Trophoblast cell (in vitro differentiated cells and primary cell): ENCODE measurements at regions not wholly inside any gene's neighbourhood (a gene's known extent, or its start where the extent isn't known, plus 50 kb on each side); places are given as distances from the start of the nearest gene placed in this dataset.
"Not testable (repeated sequence)": the region's sequence is repeated elsewhere in the genome, so short reads cannot be mapped to it uniquely, and the experiment has no call there.

Experiments used
- DNase-seq, 2 donors: peaks; one replicate each; pipeline ENCODE4 v3.0.0-alpha.2; 2016
- H2AFZ ChIP-seq: 2 replicates; pipeline ENCODE4 v1.6.1; 2013; ENCODE audit warnings: low read length, moderate library complexity, mild to moderate bottlenecking; ENCODE audit not compliant: insufficient read depth, poor library complexity
- H2AK5ac ChIP-seq: 2 replicates; pipeline ENCODE4 v1.6.1; 2013; ENCODE audit warnings: mild to moderate bottlenecking, low read length
- H2BK120ac ChIP-seq: 2 replicates; pipeline ENCODE4 v1.6.1; 2013; ENCODE audit warnings: low read length, mild to moderate bottlenecking, moderate library complexity; ENCODE audit not compliant: insufficient read depth, poor library complexity
- H2BK12ac ChIP-seq: 2 replicates; pipeline ENCODE4 v1.6.1; 2013; ENCODE audit warnings: mild to moderate bottlenecking, low read length, moderate library complexity
- H2BK5ac ChIP-seq: 2 replicates; pipeline ENCODE4 v1.6.1; 2013; ENCODE audit warnings: low read length, low read depth, moderate library complexity, mild to moderate bottlenecking; ENCODE audit not compliant: poor library complexity
- H3K14ac ChIP-seq: 2 replicates; pipeline ENCODE4 v1.6.1; 2013; ENCODE audit warnings: mild to moderate bottlenecking, low read length
- H3K18ac ChIP-seq: 2 replicates; pipeline ENCODE4 v1.6.1; 2013; ENCODE audit warnings: mild to moderate bottlenecking, low read length
- H3K23ac ChIP-seq: 2 replicates; pipeline ENCODE4 v1.6.1; 2013; ENCODE audit warnings: low read length
- H3K27ac ChIP-seq: 2 replicates; pipeline ENCODE4 v1.5.1; 2013; ENCODE audit warnings: low read depth, mild to moderate bottlenecking, inconsistent platforms, low read length, moderate library complexity
- H3K27me3 ChIP-seq: 2 replicates; pipeline ENCODE4 v1.6.1; 2013; ENCODE audit warnings: inconsistent platforms, mild to moderate bottlenecking, low read length, moderate library complexity; ENCODE audit not compliant: insufficient read depth
- H3K36me3 ChIP-seq, 2 experiments: 1 replicate in 1 of 2; 2 replicates in 1 of 2; pipeline ENCODE4 v1.6.1; 2013; ENCODE audit warnings: low read length in 2 of 2, mild to moderate bottlenecking in 2 of 2, moderate library complexity in 1 of 2; ENCODE audit not compliant: insufficient read depth in 2 of 2, control insufficient read depth in 1 of 2
- H3K4ac ChIP-seq: 2 replicates; pipeline ENCODE4 v1.6.1; 2013; ENCODE audit warnings: low read depth, mild to moderate bottlenecking, low read length, moderate library complexity
- H3K4me1 ChIP-seq, 2 experiments: 1 replicate in 1 of 2; 2 replicates in 1 of 2; pipeline ENCODE4 v1.6.1; 2013; ENCODE audit warnings: low read length in 2 of 2, mild to moderate bottlenecking in 2 of 2, moderate library complexity in 1 of 2; ENCODE audit not compliant: insufficient read depth in 2 of 2, control insufficient read depth in 1 of 2
- H3K4me2 ChIP-seq: 2 replicates; pipeline ENCODE4 v1.6.1; 2013; ENCODE audit warnings: inconsistent platforms, mild to moderate bottlenecking, low read length, moderate library complexity
- H3K4me3 ChIP-seq: 2 replicates; pipeline ENCODE4 v1.5.1; 2013; ENCODE audit warnings: mild to moderate bottlenecking, low read depth, low read length, inconsistent platforms
- H3K79me1 ChIP-seq: one replicate; pipeline ENCODE4 v1.6.1; 2013; ENCODE audit warnings: low read length
- H3K79me2 ChIP-seq: 2 replicates; pipeline ENCODE4 v1.6.1; 2013; ENCODE audit warnings: low read length, mild to moderate bottlenecking; ENCODE audit not compliant: control insufficient read depth, insufficient read depth, poor library complexity
- H3K9ac ChIP-seq: 2 replicates; pipeline ENCODE4 v1.6.1; 2013; ENCODE audit warnings: mild to moderate bottlenecking, low read length
- H3K9me3 ChIP-seq: 2 replicates; pipeline ENCODE4 v1.6.1; 2013; ENCODE audit warnings: low read depth, mild to moderate bottlenecking, control low read depth, inconsistent platforms, low read length; ENCODE audit not compliant: insufficient read depth
- H4K12ac ChIP-seq: 2 replicates; pipeline ENCODE4 v1.6.1; 2013; ENCODE audit warnings: low read depth, mild to moderate bottlenecking, low read length, moderate library complexity
- H4K8ac ChIP-seq: 2 replicates; pipeline ENCODE4 v1.6.1; 2013; ENCODE audit warnings: low read depth, mild to moderate bottlenecking, low read length, moderate library complexity
- H4K91ac ChIP-seq: one replicate; pipeline ENCODE4 v1.6.1; 2013; ENCODE audit warnings: low read depth, mild to moderate bottlenecking, low read length, moderate library complexity
- WGBS: extraction: QIAGEN DNeasy Blood & Tissue Kit; methylation state at CpG from one replicate; pipeline ENCODE4 v1.1.7; 2013; ENCODE audit warnings: missing lambda C conversion rate; ENCODE audit not compliant: insufficient read length, insufficient coverage; ENCODE audit errors: extremely low coverage; 5-methylcytosine and 5-hydroxymethylcytosine counted together

DNA sequence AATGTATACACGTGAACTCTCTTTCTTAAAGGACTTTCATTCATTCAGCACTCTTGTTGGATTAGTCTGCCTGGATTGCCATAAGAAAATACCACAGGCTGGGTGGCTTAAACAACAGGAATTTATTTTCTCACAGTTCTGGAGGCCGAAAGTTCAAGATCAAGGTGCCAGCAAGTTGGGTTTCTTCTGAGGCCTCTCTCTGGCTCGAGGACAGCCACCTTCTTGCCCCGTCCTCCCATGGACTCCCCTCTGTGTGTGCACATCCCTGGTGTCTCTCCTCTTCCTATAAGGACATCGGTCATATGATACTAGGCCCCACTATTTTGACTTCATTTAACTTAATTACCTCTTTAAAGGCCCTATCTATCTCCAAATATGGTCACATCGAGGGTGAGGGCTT is 110.4 kb upstream of the BMPER start:
- H3K23ac ChIP-seq, result no peak overlapping the region
- no peak overlapping the region for H3K4ac ChIP-seq
- no peak overlapping the region for H3K9ac ChIP-seq
- H2BK5ac ChIP-seq, result no peak overlapping the region
- H3K4me3 ChIP-seq, result no peak overlapping the region
- no peak overlapping the region for H3K4me2 ChIP-seq
- no CpG with 5 or more reads among the region's 6 CpGs for WGBS
- no peak overlapping the region for H4K8ac ChIP-seq
- H3K27ac ChIP-seq, result no peak overlapping the region
- H3K9me3 ChIP-seq, result peaks cover 3% of the 10 kb centered on the region
- H2AK5ac ChIP-seq, result no peak overlapping the region
- no peaks in the 10 kb centered on the region for H3K36me3 ChIP-seq
- no peak overlapping the region for H4K91ac ChIP-seq
- no peak overlapping the region for H3K14ac ChIP-seq
- no peak overlapping the region for H2BK12ac ChIP-seq
- no peak overlapping the region for H2AFZ ChIP-seq
- H3K18ac ChIP-seq, result no peak overlapping the region
- H3K27me3 ChIP-seq, result no peaks in the 10 kb centered on the region
- no peak overlapping the region for H4K12ac ChIP-seq
- no peak for DNase-seq
- peaks cover 7% of the 10 kb centered on the region for H3K79me1 ChIP-seq
- no peaks in the 10 kb centered on the region for H3K79me2 ChIP-seq
- no peak overlapping the region for H2BK120ac ChIP-seq
- H3K4me1 ChIP-seq, result peaks cover 8 to 15% of the 10 kb centered on the region in 2 experiments

DNA sequence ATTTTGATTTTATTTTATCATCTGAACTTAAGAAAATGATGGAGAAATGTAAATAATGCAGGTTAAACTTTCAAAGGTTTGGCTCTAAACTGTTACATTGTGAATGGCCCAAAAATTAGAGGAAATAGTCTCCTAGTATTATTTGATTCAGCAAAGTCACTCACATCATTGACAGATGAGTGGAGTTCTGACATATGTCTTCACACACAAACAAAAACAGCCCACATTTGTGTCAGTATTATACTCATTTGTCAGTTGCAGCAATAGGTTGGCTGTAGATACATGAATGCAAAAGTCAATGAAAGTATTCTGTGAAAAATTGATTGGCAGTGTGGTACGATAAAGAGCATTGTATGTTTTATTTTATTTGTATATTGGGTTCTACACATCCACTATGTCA is 108.8 kb upstream of the BMPER start:
- Histone ChIP-seq H3K4ac (no peak overlapping the region), H2AK5ac (no peak overlapping the region), H3K4me1 (peaks cover 8% of the 10 kb centered on the region in 2 experiments), H3K14ac (no peak overlapping the region), H3K79me1 (peaks cover 7% of the 10 kb centered on the region), H3K4me3 (no peak overlapping the region), H3K4me2 (no peak overlapping the region), H3K27me3 (no peaks in the 10 kb centered on the region), H2BK5ac (no peak overlapping the region), H3K36me3 (no peaks in the 10 kb centered on the region), H3K23ac (no peak overlapping the region), H3K79me2 (no peaks in the 10 kb centered on the region), H4K91ac (no peak overlapping the region), H3K18ac (no peak overlapping the region), H4K8ac (no peak overlapping the region), H2AFZ (no peak overlapping the region), H2BK12ac (no peak overlapping the region), H3K9ac (no peak overlapping the region), H4K12ac (no peak overlapping the region), H2BK120ac (no peak overlapping the region), H3K27ac (no peak overlapping the region), H3K9me3 (peaks cover 3% of the 10 kb centered on the region)
- no peak for DNase-seq
- WGBS, result no CpG with 5 or more reads among the region's 1 CpG

DNA sequence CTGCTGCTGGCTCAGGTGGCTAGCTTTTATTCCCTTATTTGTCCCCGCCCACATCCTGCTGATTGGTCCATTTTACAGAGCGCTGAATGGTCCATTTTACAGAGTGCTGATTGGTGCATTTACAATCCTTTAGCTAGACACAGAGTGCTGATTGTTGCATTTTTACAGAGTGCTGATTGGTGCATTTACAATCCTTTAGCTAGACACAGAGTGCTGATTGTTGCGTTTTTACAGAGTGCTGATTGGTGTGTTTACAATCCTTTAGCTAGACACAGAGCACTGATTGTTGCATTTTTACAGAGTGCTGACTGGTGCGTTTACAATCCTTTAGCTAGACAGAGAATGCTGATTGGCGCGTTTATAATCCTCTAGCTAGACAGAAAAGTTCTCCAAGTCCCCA is 107.8 kb upstream of the BMPER start:
- H3K9ac ChIP-seq, H3K79me2 ChIP-seq, H3K18ac ChIP-seq, H3K4ac ChIP-seq, H3K23ac ChIP-seq, H2BK120ac ChIP-seq, H3K27ac ChIP-seq, H3K79me1 ChIP-seq, H4K8ac ChIP-seq, H3K4me1 ChIP-seq, H3K36me3 ChIP-seq, H4K12ac ChIP-seq, H3K14ac ChIP-seq, H3K9me3 ChIP-seq, H4K91ac ChIP-seq, H2BK12ac ChIP-seq, DNase-seq, H3K27me3 ChIP-seq, H2AK5ac ChIP-seq, H2BK5ac ChIP-seq, H2AFZ ChIP-seq, H3K4me3 ChIP-seq, H3K4me2 ChIP-seq: not testable (repeated sequence)
- no CpG with 5 or more reads among the region's 6 CpGs for WGBS

DNA sequence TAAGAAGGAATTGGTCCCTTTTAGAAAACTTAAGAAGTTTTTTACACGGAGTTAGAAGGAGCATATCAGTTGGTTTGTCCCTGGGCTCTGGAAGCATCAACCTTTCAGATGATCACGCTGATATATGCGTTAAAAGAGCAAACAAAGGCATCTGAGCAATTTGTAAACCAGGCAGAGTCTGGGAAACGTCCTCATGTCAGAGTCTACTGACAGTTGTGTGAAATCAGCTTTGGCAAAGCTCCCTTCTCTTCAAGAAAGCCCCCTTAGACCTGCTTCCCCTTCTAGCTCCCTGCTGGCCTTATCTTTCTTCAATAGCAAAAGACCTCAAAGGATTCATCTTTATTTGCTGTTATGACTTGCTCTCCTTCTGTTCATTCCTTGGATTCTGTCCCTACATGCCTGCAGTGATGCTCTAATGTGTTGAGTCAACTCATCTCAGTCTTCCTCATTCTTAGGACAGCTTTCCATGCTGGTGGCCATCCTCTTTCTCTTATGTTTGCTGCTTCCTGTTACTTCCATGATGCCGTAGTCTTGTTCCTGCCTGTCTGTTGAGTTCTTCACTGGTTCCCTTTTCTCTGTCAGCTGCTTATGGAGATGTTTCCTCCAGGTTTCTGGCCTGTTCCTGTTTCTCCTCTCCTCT is 106.5 kb upstream of the BMPER start:
- no CpG with 5 or more reads among the region's 5 CpGs for WGBS
- Histone ChIP-seq H3K4me1 (peaks cover 8% of the 10 kb centered on the region in 2 experiments), H3K18ac (no peak overlapping the region)

More for the DNA sequence above, 106.5 kb upstream of the BMPER start:
- no peak overlapping the region for H4K12ac ChIP-seq
- H3K27me3 ChIP-seq, result no peaks in the 10 kb centered on the region
- H3K36me3 ChIP-seq, result no peaks in the 10 kb centered on the region
- H3K9me3 ChIP-seq, result no peaks in the 10 kb centered on the region
- no peak overlapping the region for H3K9ac ChIP-seq
- no peak overlapping the region for H3K4me2 ChIP-seq
- H3K23ac ChIP-seq, result no peak overlapping the region
- no peak overlapping the region for H2AK5ac ChIP-seq
- H3K79me1 ChIP-seq, result peaks cover 7% of the 10 kb centered on the region
- H3K14ac ChIP-seq, result no peak overlapping the region
- H3K4me3 ChIP-seq, result no peak overlapping the region
- H3K79me2 ChIP-seq, result no peaks in the 10 kb centered on the region
- H4K8ac ChIP-seq, result no peak overlapping the region
- peak; percentile 51 to 77 for DNase-seq
- no peak overlapping the region for H2BK120ac ChIP-seq
- H2BK5ac ChIP-seq, result peak overlapping the region; percentile 3
- H2AFZ ChIP-seq, result no peak overlapping the region
- peak overlapping the region; percentile 67 for H3K27ac ChIP-seq
- peak overlapping the region; percentile 42 for H2BK12ac ChIP-seq
- no peak overlapping the region for H4K91ac ChIP-seq
- H3K4ac ChIP-seq, result no peak overlapping the region
